IMR-90 (cell line): ENCODE measurements at regions not wholly inside any gene's neighbourhood (a gene's known extent, or its start where the extent isn't known, plus 50 kb on each side); places are given as distances from the start of the nearest gene placed in this dataset.

ENCODE experiments used
- ATAC-seq: fragments of 200-7000 bp; cut with Tn5 transposase; 2 replicates; pipeline ENCODE4 v1.9.1; 2020; ENCODE audit warnings: low read depth, mild to moderate bottlenecking, moderate library complexity
- BruUV-seq: library from RNA; stranded (reverse); fragments of 400-500 nt; replicated peaks from 2 replicates; lab custom pipeline; 2021; lab: Mats Ljungman, UMichigan
- CTCF ChIA-PET: fragments of 300-600 bp; formaldehyde crosslinking; extraction: SDS; loops from one replicate; lab custom pipeline; 2021; ENCODE audit warnings: antibody characterized with exemption; lab: Yijun Ruan, JAX
- POLR2A ChIA-PET: fragments of 300-600 bp; sonication (Branson Sonifier 250); formaldehyde crosslinking; loops from one replicate; lab custom pipeline; 2022; ENCODE audit warnings: antibody characterized with exemption; ENCODE audit not compliant: unreplicated experiment; lab: Charles Lee
- DNase-seq: peaks from one replicate; pipeline ENCODE4 v3.0.0; 2013
- H2AFZ ChIP-seq: replicated peaks from 2 replicates; pipeline ENCODE3; 2013; ENCODE audit warnings: low read length, mild to moderate bottlenecking; ENCODE audit not compliant: poor library complexity
- H2AK5ac ChIP-seq: 2 replicates; pipeline ENCODE4 v1.6.1; 2013; ENCODE audit warnings: low read depth, low read length, inconsistent platforms
- H2AK9ac ChIP-seq: replicated peaks from 2 replicates; pipeline ENCODE3; 2013; ENCODE audit warnings: mild to moderate bottlenecking, low read depth, low read length, moderate library complexity; ENCODE audit not compliant: poor library complexity
- H2BK120ac ChIP-seq: 2 replicates; pipeline ENCODE4 v1.6.1; 2013; ENCODE audit warnings: low read depth, low read length, inconsistent platforms
- H2BK15ac ChIP-seq: 3 replicates; pipeline ENCODE4 v1.6.1; 2013; ENCODE audit warnings: low read depth, low read length, inconsistent platforms
- H2BK20ac ChIP-seq: 2 replicates; pipeline ENCODE4 v1.6.1; 2013; ENCODE audit warnings: low read depth, mild to moderate bottlenecking, inconsistent platforms, low read length, moderate library complexity
- H2BK5ac ChIP-seq: 2 replicates; pipeline ENCODE4 v1.6.1; 2013; ENCODE audit warnings: mild to moderate bottlenecking, low read depth, low read length, inconsistent platforms; ENCODE audit not compliant: poor library complexity, severe bottlenecking
- H3K14ac ChIP-seq: replicated peaks from 2 replicates; pipeline ENCODE4 v1.6.1; 2013; ENCODE audit warnings: low read depth, low read length, inconsistent platforms
- H3K18ac ChIP-seq: 2 replicates; pipeline ENCODE4 v1.6.1; 2013; ENCODE audit warnings: low read depth, low read length, control low read depth
- H3K23ac ChIP-seq: 2 replicates; pipeline ENCODE4 v1.6.1; 2013; ENCODE audit warnings: low read depth, low read length, inconsistent platforms
- H3K27ac ChIP-seq: 2 replicates; pipeline ENCODE4 v1.5.1; 2013; ENCODE audit warnings: mild to moderate bottlenecking, control low read depth, low read length; ENCODE audit not compliant: insufficient read depth
- H3K27me3 ChIP-seq: 2 replicates; pipeline ENCODE4 v1.6.1; 2013; ENCODE audit warnings: low read length; ENCODE audit not compliant: control insufficient read depth, insufficient read depth
- H3K36me3 ChIP-seq: 2 replicates; pipeline ENCODE4 v1.6.1; 2013; ENCODE audit warnings: low read length, mixed read lengths; ENCODE audit not compliant: control insufficient read depth, insufficient read depth
- H3K4ac ChIP-seq: 2 replicates; pipeline ENCODE4 v1.6.1; 2013; ENCODE audit warnings: low read depth, low read length, inconsistent platforms
- H3K4me1 ChIP-seq: 2 replicates; pipeline ENCODE4 v1.6.1; 2013; ENCODE audit warnings: low read length, mixed read lengths; ENCODE audit not compliant: control insufficient read depth, insufficient read depth
- H3K4me2 ChIP-seq: 2 replicates; pipeline ENCODE4 v1.6.1; 2013; ENCODE audit warnings: low read depth, mild to moderate bottlenecking, control low read depth, low read length, moderate library complexity
- H3K4me3 ChIP-seq: 2 replicates; pipeline ENCODE4 v1.5.1; 2013; ENCODE audit warnings: low read depth, mild to moderate bottlenecking, control low read depth, low read length, moderate library complexity; ENCODE audit not compliant: insufficient read depth
- H3K56ac ChIP-seq: 2 replicates; pipeline ENCODE4 v1.6.1; 2013; ENCODE audit warnings: low read length, inconsistent platforms; ENCODE audit not compliant: insufficient read depth; ENCODE audit errors: extremely low read depth
- H3K79me1 ChIP-seq, 2 experiments: 2 replicates each; pipeline ENCODE4 v1.6.1; 2013; ENCODE audit warnings: low read length in 2 of 2, inconsistent platforms in 1 of 2, low read depth in 1 of 2
- H3K9ac ChIP-seq: 2 replicates; pipeline ENCODE4 v1.6.1; 2013; ENCODE audit warnings: low read depth, low read length, control low read depth
- H3K9me1 ChIP-seq: 2 replicates; pipeline ENCODE4 v1.6.1; 2013; ENCODE audit warnings: low read length, inconsistent platforms; ENCODE audit not compliant: insufficient read depth
- H3K9me3 ChIP-seq: 2 replicates; pipeline ENCODE4 v1.6.1; 2013; ENCODE audit warnings: low read length; ENCODE audit not compliant: control insufficient read depth, insufficient read depth
- H4K20me1 ChIP-seq: 2 replicates; pipeline ENCODE4 v1.6.1; 2013; ENCODE audit warnings: low read length, inconsistent platforms; ENCODE audit not compliant: insufficient read depth
- H4K5ac ChIP-seq: 2 replicates; pipeline ENCODE4 v1.6.1; 2013; ENCODE audit warnings: mild to moderate bottlenecking, low read depth, low read length, control low read depth
- H4K8ac ChIP-seq, 2 experiments: 2 replicates each; pipeline ENCODE4 v1.6.1; 2013; ENCODE audit warnings: low read depth in 2 of 2, low read length in 2 of 2, control low read depth in 1 of 2, inconsistent platforms in 1 of 2
- H4K91ac ChIP-seq: 2 replicates; pipeline ENCODE4 v1.6.1; 2013; ENCODE audit warnings: low read depth, low read length, inconsistent platforms; ENCODE audit not compliant: insufficient read depth
- BHLHE40 ChIP-seq: fragments of 150-350 bp; IDR thresholded peaks from 2 replicates; pipeline ENCODE4 v1.6.1; 2016; ENCODE audit warnings: mild to moderate bottlenecking, low read depth, low read length
- CEBPB ChIP-seq: IDR thresholded peaks from 2 replicates; pipeline ENCODE4 v1.6.1; 2012; ENCODE audit warnings: low read depth, low read length, improper control_type of control experiment
- CHD1 ChIP-seq: IDR thresholded peaks from 2 replicates; pipeline ENCODE4 v1.6.1; 2012; ENCODE audit warnings: low read depth, low read length, improper control_type of control experiment
- CTCF ChIP-seq: conservative IDR thresholded peaks from 2 replicates; pipeline ENCODE4 v1.5.1; 2012; ENCODE audit warnings: mild to moderate bottlenecking, low read depth, low read length, improper control_type of control experiment
- FOS ChIP-seq: fragments of 150-350 bp; IDR thresholded peaks from 2 replicates; pipeline ENCODE4 v1.6.1; 2016; ENCODE audit warnings: low read depth, low read length
- MAFK ChIP-seq: IDR thresholded peaks from 2 replicates; pipeline ENCODE4 v1.6.1; 2012; ENCODE audit warnings: low read depth, low read length, improper control_type of control experiment
- MAZ ChIP-seq: IDR thresholded peaks from 2 replicates; pipeline ENCODE4 v1.6.1; 2012; ENCODE audit warnings: low read depth, mild to moderate bottlenecking, low read length, improper control_type of control experiment, moderate library complexity, borderline replicate concordance
- MXI1 ChIP-seq: IDR thresholded peaks from 2 replicates; pipeline ENCODE4 v1.6.1; 2012; ENCODE audit warnings: low read depth, mild to moderate bottlenecking, low read length, moderate library complexity, borderline replicate concordance
- NFE2L2 ChIP-seq: fragments of 150-350 bp; IDR thresholded peaks from 2 replicates; pipeline ENCODE4 v1.6.1; 2016; ENCODE audit warnings: low read depth, mild to moderate bottlenecking, low read length
- POLR2A ChIP-seq: IDR thresholded peaks from 2 replicates; pipeline ENCODE4 v1.6.1; 2012; ENCODE audit warnings: mild to moderate bottlenecking, low read depth, low read length
- RCOR1 ChIP-seq: IDR thresholded peaks from 2 replicates; pipeline ENCODE4 v1.6.1; 2012; ENCODE audit warnings: mild to moderate bottlenecking, low read length, improper control_type of control experiment; ENCODE audit not compliant: insufficient replicate concordance
- RFX5 ChIP-seq: IDR thresholded peaks from 2 replicates; pipeline ENCODE4 v1.8.0; 2012; ENCODE audit warnings: low read depth, mild to moderate bottlenecking, low read length, moderate library complexity
- SMC3 ChIP-seq: fragments of 150-350 bp; IDR thresholded peaks from 2 replicates; pipeline ENCODE4 v1.6.1; 2016; ENCODE audit warnings: low read depth, mild to moderate bottlenecking, antibody characterized with exemption, low read length, moderate library complexity
- WGBS, 2 experiments: methylation state at CpG; one replicate each; pipeline versions ENCODE4 v1.1.5 to v1.1.7; 2013; ENCODE audit warnings: missing lambda C conversion rate in 2 of 2; ENCODE audit not compliant: insufficient read length in 1 of 2; ENCODE audit errors: extremely low coverage in 2 of 2; 5-methylcytosine and 5-hydroxymethylcytosine counted together
- dilution Hi-C: fragments of 300-500 bp; cut with HindIII; formaldehyde crosslinking; loops from one replicate; pipeline ENCODE4 v1.14.3; 2018; ENCODE audit warnings: low sequenced_read_pairs; ENCODE audit not compliant: unreplicated experiment
- in situ Hi-C: fragments of 300-500 bp; cut with MboI; formaldehyde crosslinking; loops from 3 replicates; pipeline ENCODE4 v1.14.3; 2019; ENCODE audit warnings: low sequenced_read_pairs, inconsistent platforms, mixed read lengths
- intact Hi-C: fragments of 100-400 bp; cut with micrococcal nuclease; formaldehyde crosslinking; loops from 2 replicates; pipeline ENCODE4 v1.10.0; 2022
- TF ChIP-seq, protein P1 (sequence below): fragments of 150-350 bp; IDR thresholded peaks from 2 replicates; pipeline ENCODE4 v1.6.1; 2017; ENCODE audit warnings: mild to moderate bottlenecking, antibody characterized with exemption, low read length, low read depth
- TF ChIP-seq, protein P2 (sequence below): fragments of 150-350 bp; IDR thresholded peaks from 2 replicates; pipeline ENCODE4 v1.6.1; 2016; ENCODE audit warnings: low read depth, mild to moderate bottlenecking, low read length, moderate library complexity, borderline replicate concordance

- no peak for DNase-seq
- H3K14ac ChIP-seq = no peak overlapping the region
- no peak overlapping the region for H3K18ac ChIP-seq
- H2BK15ac ChIP-seq = no peak overlapping the region
- no peak overlapping the region for H2BK20ac ChIP-seq
- H3K4me3 ChIP-seq = no peak overlapping the region
- WGBS, 2 experiments = 10% methylated on average over 2 of the region's 7 CpGs; no CpG with 5 or more reads in 1 of the 2 experiments
- no peak overlapping the region for H2AFZ ChIP-seq
- H3K27me3 ChIP-seq = no peaks in the 10 kb centered on the region
- H2AK5ac ChIP-seq = no peak overlapping the region
- H2BK5ac ChIP-seq = no peak overlapping the region
- ChIA-PET POLR2A (no interaction called here), CTCF (no interaction called here)
- H4K20me1 ChIP-seq = no peaks in the 10 kb centered on the region
- no peak overlapping the region for H3K4ac ChIP-seq
- no peaks in the 10 kb centered on the region for H3K9me1 ChIP-seq
- in situ Hi-C loops (no loop called here), dilution Hi-C loops (no loop called here), intact Hi-C loops (no loop called here)
- no peak overlapping the region for H3K56ac ChIP-seq
- H4K8ac ChIP-seq = no peak overlapping the region
- no peaks in the 10 kb centered on the region for H3K4me1 ChIP-seq
- TF ChIP-seq BHLHE40 (no peak), NFE2L2 (no peak), FOS (no peak), CTCF (no peak), MAFK (no peak), MAZ (no peak), CHD1 (no peak), MXI1 (no peak), RCOR1 (no peak), POLR2A (no peak), SMC3 (no peak), CEBPB (no peak), RFX5 (no peak)
- TF ChIP-seq, protein P1, sequence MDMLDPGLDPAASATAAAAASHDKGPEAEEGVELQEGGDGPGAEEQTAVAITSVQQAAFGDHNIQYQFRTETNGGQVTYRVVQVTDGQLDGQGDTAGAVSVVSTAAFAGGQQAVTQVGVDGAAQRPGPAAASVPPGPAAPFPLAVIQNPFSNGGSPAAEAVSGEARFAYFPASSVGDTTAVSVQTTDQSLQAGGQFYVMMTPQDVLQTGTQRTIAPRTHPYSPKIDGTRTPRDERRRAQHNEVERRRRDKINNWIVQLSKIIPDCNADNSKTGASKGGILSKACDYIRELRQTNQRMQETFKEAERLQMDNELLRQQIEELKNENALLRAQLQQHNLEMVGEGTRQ = no peak
- TF ChIP-seq, protein P2, sequence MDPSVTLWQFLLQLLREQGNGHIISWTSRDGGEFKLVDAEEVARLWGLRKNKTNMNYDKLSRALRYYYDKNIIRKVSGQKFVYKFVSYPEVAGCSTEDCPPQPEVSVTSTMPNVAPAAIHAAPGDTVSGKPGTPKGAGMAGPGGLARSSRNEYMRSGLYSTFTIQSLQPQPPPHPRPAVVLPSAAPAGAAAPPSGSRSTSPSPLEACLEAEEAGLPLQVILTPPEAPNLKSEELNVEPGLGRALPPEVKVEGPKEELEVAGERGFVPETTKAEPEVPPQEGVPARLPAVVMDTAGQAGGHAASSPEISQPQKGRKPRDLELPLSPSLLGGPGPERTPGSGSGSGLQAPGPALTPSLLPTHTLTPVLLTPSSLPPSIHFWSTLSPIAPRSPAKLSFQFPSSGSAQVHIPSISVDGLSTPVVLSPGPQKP = no peak
- no peak overlapping the region for H4K5ac ChIP-seq
- no TSS peak for BruUV-seq
- no peak overlapping the region for H3K4me2 ChIP-seq
- H2BK120ac ChIP-seq = no peak overlapping the region
- H3K79me1 ChIP-seq = no peaks in the 10 kb centered on the region
- H4K91ac ChIP-seq = no peak overlapping the region
- no peak for ATAC-seq
- no peaks in the 10 kb centered on the region for H3K9me3 ChIP-seq
- no peak overlapping the region for H2AK9ac ChIP-seq
- no peak overlapping the region for H3K23ac ChIP-seq
- H3K27ac ChIP-seq = no peak overlapping the region
- H3K36me3 ChIP-seq = no peaks in the 10 kb centered on the region
- H3K9ac ChIP-seq = no peak overlapping the region
Measured at GRCh38 chr20:39234520-39235095, 272.5 kb downstream of the DHX35 start.
